Dendritic cell treated with granulocyte-macrophage colony-stimulating factor and Interleukin-4, amounts not matched to agents 40 ng/mL and 50 ng/mL, for 4 days (primary cell): ENCODE measurements at regions not wholly inside any gene's neighbourhood (a gene's known extent, or its start where the extent isn't known, plus 50 kb on each side); places are given as distances from the start of the nearest gene placed in this dataset.

Experiments
- H3K27ac Mint-ChIP-seq: one replicate; pipeline ENCODE4 v1.8.0; 2022; ENCODE audit warnings: mild to moderate bottlenecking, mixed read lengths
- H3K27me3 Mint-ChIP-seq: one replicate; pipeline ENCODE4 v1.8.0; 2022; ENCODE audit warnings: mild to moderate bottlenecking, mixed read lengths
- H3K36me3 Mint-ChIP-seq: one replicate; pipeline ENCODE4 v1.8.0; 2022; ENCODE audit warnings: low read depth, mixed read lengths
- H3K4me1 Mint-ChIP-seq: one replicate; pipeline ENCODE4 v1.8.0; 2022; ENCODE audit warnings: low read depth, mixed read lengths
- H3K4me3 Mint-ChIP-seq: one replicate; pipeline ENCODE4 v1.8.0; 2022; ENCODE audit warnings: mild to moderate bottlenecking, moderate library complexity, mixed read lengths
- H3K9me3 Mint-ChIP-seq: one replicate; pipeline ENCODE4 v1.8.0; 2022; ENCODE audit warnings: mixed read lengths
- intact Hi-C: fragments of 100-400 bp; cut with micrococcal nuclease; formaldehyde crosslinking; loops from one replicate; pipeline ENCODE4 v1.15.0; 2022

DNA sequence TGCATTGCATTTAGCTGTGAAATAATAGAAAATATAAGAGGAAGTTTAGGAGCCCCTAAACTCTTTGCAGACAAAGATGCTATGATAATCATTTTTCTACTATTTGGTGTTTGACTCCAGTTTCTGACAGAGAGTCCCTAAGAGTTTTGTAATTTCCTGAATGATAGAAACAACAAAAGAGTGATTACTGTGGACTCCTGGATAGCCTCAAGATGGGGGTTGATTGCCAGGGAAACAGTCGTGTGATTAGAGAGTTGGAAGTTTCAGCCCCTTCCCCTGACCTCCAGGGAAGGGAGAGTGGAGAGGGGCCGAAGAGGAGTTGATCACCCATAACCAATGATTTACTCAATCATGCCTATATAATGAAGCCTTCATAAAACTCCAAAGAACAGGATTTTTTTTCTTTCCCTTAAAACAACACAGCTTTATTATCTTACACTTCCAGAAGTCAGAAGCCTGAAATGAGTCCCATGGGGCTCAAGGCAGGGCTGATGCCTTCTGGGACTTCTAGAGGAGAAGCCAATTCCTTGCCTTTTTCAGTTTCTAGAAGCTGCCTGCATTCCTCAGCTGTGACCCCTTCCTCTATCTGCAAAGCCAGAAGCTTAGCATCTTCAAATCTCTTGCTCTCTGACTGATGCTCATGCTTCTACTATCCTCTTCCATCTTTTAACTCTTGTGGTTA, 292.3 kb upstream of the ZPLD1 start:
- no peak overlapping the region for H3K4me3 Mint-ChIP-seq
- H3K4me1 Mint-ChIP-seq, result peaks cover 18% of the 10 kb centered on the region
- peaks cover 2% of the 10 kb centered on the region for H3K27me3 Mint-ChIP-seq
- intact Hi-C loops, result no loop called here
- H3K27ac Mint-ChIP-seq, result no peak overlapping the region
- H3K36me3 Mint-ChIP-seq, result no peaks in the 10 kb centered on the region
- H3K9me3 Mint-ChIP-seq, result no peaks in the 10 kb centered on the region

DNA sequence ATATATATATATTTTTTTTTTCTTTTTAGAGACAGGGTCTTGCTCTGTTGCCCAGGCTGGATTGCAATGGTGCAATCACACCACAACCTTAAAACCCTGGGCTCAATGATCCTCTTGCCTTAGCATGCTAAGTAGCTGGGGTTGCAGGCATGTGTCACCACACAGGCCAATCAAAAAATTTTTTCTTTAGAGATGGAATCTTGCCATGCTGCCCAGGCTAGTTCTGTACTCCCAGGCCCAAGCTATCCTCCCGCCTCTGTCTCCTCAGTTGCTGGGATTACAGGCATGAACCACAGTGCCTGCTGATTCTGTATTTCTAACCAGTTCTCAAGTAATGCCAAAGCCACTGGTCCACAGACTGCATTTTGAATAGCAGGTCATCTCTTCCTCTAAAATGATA, 291.3 kb upstream of the ZPLD1 start:
- intact Hi-C loops, result no loop called here
- H3K36me3 Mint-ChIP-seq, result no peaks in the 10 kb centered on the region
- H3K27ac Mint-ChIP-seq, result no peak overlapping the region
- no peak overlapping the region for H3K4me3 Mint-ChIP-seq
- peaks cover 2% of the 10 kb centered on the region for H3K27me3 Mint-ChIP-seq
- no peaks in the 10 kb centered on the region for H3K9me3 Mint-ChIP-seq
- H3K4me1 Mint-ChIP-seq, result peaks cover 18% of the 10 kb centered on the region

DNA sequence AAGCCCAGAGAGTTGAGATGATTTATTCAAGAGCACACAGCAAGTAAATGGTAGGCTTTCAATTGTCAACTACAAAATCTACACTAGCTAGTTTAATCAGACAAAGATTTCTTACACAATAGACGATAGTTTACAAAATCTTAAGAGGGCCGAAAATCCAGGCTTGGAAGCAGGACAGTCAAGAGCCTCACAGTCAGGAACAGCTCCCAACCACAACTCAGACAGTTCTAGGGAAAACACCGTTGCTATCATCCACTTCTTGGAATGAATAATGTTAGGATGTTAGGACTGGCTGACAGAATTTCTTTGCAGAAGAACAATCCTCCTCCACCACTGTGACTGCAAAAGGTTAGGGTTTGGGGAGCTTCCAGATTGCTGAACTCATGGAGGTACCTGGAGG, 290.8 kb upstream of the ZPLD1 start:
- Mint-ChIP-seq H3K27me3 (peaks cover 2% of the 10 kb centered on the region), H3K9me3 (no peaks in the 10 kb centered on the region), H3K27ac (no peak overlapping the region), H3K4me1 (peaks cover 18% of the 10 kb centered on the region), H3K36me3 (no peaks in the 10 kb centered on the region), H3K4me3 (no peak overlapping the region)
- intact Hi-C loops, result no loop called here

DNA sequence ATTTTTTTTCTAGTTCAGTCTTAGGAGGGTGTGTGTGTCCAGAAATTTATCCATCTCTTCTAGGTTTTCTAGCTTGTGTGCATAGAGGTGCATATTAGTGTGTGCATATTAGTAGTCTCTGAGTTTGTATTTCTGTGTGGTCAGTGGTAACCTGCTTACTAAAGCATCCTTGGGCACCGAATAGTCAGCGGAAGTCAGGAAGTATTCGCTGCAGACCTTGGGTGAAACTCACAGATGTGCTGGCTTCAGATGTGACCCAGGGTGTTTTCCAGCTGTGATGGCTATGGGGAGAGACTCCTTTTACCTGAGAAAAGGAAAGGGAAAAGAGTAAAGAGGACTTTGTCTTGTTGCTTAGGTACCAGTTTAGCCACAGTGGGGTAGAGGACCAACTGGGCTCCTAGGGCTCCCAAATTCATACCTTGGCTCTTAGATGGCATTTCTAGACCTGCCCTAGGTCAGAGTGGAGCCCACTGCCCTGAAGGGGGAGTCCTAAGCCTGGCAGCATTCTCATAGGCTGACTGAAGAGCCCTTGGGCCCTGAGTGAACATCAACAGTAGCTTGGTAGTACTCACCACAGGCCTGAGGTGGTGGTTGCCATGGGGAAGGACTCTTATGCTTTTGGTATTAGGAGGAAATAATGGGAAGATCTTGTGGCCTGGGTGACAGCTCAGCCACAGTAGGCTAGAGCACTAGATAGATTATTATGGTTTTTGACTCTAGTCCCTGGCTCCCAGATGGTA, 286.0 kb upstream of the ZPLD1 start:
- Mint-ChIP-seq H3K4me3 (no peak overlapping the region), H3K4me1 (no peaks in the 10 kb centered on the region), H3K36me3 (peaks cover 6% of the 10 kb centered on the region), H3K9me3 (peaks cover 39% of the 10 kb centered on the region), H3K27me3 (no peaks in the 10 kb centered on the region), H3K27ac (no peak overlapping the region)
- intact Hi-C loops, result no loop called here

DNA sequence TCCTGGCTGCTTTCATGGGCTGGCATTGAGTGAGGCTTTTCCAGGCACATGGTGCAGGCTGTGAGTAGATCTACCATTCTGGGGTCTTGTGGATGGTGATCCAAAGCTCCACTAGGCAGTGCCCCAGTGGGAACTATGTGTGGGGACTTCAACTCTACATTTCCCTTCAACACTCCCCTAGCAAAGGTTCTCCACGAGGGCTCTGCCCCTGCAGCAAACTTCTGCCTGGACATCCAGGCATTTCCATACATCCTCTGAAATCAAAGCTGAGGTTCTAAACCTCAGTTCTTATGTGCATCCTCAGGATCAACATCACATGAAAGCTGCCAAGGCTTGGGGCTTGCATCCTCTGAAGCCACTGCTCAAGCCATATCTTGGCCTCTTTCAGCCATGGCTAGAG, 282.9 kb upstream of the ZPLD1 start:
- Mint-ChIP-seq H3K36me3 (peaks cover 6% of the 10 kb centered on the region), H3K4me1 (no peaks in the 10 kb centered on the region), H3K27me3 (no peaks in the 10 kb centered on the region), H3K27ac (no peak overlapping the region), H3K4me3 (no peak overlapping the region), H3K9me3 (peaks cover 39% of the 10 kb centered on the region)
- intact Hi-C loops, result no loop called here

DNA sequence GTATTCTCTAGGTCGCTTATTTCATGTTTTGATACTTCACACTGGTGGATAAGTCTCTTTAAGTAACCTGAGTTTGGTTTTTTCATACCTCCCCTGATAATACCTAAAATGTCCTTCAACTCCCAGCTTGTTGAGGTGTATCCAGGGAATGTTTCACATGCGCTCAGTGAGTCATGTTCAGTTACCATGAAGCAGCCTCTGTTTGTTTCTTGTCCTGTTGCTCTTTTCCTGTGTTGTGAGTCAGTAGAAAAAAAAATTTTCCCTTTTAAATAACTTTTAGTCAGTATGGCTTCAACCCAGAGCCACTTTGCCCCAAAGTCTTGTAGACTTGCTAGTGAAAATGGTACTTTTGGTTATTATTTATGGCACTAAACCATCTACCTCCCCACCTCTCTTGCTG, 278.4 kb upstream of the ZPLD1 start:
- Mint-ChIP-seq H3K27me3 (no peaks in the 10 kb centered on the region), H3K36me3 (peaks cover 3% of the 10 kb centered on the region), H3K27ac (no peak overlapping the region), H3K4me3 (no peak overlapping the region), H3K4me1 (no peaks in the 10 kb centered on the region), H3K9me3 (peaks cover 18% of the 10 kb centered on the region)
- intact Hi-C loops, result no loop called here

DNA sequence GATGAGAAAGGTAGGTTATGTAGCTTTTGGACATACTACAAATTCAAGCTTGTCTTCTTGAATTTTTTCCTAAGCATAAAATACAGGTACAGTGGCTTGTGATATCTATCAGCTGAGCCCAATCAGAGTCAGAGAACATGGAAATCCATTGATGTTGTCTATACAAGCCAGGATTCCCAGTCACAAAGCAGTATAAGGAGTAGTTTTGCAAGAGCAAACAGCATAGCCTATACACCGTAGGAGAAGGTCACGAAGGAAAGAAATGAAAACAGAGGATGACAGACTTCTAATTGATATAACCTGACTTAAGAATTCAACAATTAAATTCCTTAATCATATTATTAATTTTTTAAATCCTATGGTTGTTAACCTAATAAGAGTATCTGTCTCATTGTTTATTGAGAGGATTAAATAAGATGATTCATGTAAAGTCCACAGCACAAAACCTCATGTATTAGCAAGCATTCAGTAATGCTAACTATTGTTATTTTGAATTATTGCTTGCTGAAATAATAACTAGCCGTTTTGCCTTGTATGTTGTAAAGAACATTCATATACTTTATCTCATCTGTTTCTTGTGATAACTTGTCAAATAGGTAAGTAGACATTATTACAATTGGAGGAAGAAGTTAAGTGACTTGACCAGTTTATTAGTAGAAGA, 276.6 kb upstream of the ZPLD1 start:
- intact Hi-C loops, result no loop called here
- no peak overlapping the region for H3K27ac Mint-ChIP-seq
- no peaks in the 10 kb centered on the region for H3K9me3 Mint-ChIP-seq
- H3K4me3 Mint-ChIP-seq, result no peak overlapping the region
- H3K36me3 Mint-ChIP-seq, result no peaks in the 10 kb centered on the region
- H3K27me3 Mint-ChIP-seq, result no peaks in the 10 kb centered on the region
- H3K4me1 Mint-ChIP-seq, result no peaks in the 10 kb centered on the region

DNA sequence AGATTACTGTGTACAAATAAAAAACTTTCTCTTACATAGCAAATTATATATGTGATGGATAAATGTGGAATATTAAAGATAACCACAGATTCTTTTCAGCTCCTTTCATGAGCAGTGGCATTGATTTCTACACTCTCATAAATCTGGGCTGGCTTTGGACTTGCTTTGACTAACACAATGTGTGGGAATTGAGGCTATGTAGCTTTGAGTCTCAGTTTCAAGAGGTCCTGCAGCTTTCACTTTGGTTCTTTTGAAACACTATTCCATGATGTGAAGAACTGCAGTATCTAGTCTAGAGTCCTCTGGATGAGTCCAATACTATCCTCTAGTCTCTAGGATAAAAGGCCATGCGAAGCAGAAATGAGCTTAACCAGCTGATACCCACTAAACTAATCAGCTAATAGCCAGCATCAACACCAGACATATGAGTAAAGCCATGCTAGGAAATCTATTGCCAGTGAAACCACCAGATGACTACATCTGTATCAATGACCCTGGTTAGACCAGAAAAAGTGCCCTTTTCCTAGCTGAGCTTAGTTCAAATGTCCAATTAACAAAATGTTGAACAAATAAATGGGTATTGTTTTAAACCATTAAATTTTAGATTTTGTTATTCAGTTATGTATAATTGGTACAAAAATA, 274.9 kb upstream of the ZPLD1 start:
- intact Hi-C loops, result no loop called here
- Mint-ChIP-seq H3K27ac (no peak overlapping the region), H3K36me3 (no peaks in the 10 kb centered on the region), H3K4me1 (no peaks in the 10 kb centered on the region), H3K4me3 (no peak overlapping the region), H3K27me3 (no peaks in the 10 kb centered on the region), H3K9me3 (no peaks in the 10 kb centered on the region)

DNA sequence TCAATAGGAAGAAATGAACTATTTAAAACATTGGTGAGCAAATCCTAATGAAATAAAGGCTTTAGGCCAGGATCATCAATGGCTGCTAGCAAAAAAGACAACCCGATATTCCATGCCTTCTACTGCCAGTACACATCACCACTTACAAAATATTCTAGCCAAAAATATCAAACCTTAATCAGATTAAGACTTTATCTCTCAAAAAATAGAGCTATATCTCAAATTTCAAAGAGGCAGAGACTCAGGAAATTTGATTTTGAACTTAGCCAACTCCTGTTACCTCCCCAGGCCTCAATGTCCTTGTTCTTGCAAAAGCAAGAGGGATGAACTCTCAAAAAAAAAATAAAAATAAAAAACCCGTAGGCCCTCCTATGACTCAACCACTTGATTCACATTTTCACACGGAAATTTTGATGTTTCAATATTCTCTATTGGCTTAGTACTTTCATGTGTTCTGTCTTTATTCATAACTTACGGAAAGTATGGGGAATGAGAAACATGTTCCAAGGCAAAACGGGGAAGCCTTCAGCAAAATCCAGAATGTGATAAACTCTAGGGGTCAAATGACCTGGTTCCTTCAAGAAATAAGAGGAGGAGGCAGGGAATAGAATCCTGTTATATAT, 273.3 kb upstream of the ZPLD1 start:
- no peak overlapping the region for H3K27ac Mint-ChIP-seq

DNA sequence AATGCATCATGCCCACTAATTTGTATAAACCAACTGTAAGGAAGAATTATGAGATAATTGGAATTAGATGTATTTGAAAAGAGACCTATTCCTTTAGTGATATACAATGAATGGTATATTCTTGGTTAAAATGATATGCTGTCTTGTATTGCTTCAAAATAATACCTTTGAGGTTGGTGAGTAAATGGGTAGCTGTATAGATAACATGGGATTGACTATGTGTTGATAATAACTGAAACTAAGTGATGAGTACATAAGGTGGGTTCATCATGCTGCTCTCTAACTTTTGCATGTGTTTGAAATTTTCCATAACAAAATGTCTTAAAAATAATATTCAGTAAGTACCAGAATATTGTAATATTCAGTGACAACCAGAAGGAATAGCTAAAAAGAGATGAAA, 272.6 kb upstream of the ZPLD1 start:
- intact Hi-C loops, result no loop called here
- Mint-ChIP-seq H3K9me3 (no peaks in the 10 kb centered on the region), H3K4me1 (no peaks in the 10 kb centered on the region), H3K27ac (no peak overlapping the region), H3K27me3 (no peaks in the 10 kb centered on the region), H3K4me3 (no peak overlapping the region), H3K36me3 (no peaks in the 10 kb centered on the region)

More for the DNA sequence above, 273.3 kb upstream of the ZPLD1 start:
- Mint-ChIP-seq H3K4me1 (no peaks in the 10 kb centered on the region), H3K9me3 (no peaks in the 10 kb centered on the region), H3K27me3 (no peaks in the 10 kb centered on the region), H3K4me3 (no peak overlapping the region), H3K36me3 (no peaks in the 10 kb centered on the region)
- intact Hi-C loops, result no loop called here

DNA sequence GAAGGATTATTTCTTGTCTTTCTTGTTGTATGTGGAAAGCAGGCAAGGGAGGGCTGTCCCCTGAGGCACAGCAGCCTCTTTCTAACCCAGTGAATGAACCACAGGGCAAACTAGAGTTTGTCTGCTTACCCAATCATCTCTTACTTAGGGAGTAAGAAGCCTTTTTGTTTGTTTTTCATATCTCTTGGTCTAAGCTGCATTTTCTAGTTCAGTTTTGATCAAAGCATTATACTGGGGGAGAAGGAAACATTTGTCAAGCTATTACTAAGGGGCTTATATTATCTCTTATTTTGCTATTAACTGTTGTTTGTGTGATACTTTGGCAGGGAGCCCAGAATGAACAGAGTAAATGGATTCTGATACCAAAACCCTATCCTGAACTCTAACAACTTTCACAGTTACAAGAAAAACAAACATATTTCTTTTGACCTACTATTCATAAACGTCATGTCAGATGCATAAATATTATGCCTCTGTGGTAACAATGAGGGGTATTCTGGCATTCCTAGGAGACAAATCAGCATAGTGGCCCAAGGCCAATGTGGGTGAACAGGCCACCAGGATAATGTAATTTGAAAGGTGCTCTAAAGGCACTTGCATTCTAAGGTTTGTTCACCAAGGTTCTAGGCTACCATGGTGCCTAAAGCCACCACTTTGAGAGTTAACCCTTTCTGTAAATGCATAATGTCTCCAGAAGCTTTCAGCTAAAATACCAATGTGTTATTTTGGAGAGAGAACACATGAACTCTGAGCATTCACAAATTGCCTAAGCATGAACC, 271.6 kb upstream of the ZPLD1 start:
- intact Hi-C loops, result no loop called here
- H3K27ac Mint-ChIP-seq, result no peak overlapping the region
- H3K4me1 Mint-ChIP-seq, result no peaks in the 10 kb centered on the region
- no peaks in the 10 kb centered on the region for H3K27me3 Mint-ChIP-seq
- H3K4me3 Mint-ChIP-seq, result no peak overlapping the region
- H3K36me3 Mint-ChIP-seq, result no peaks in the 10 kb centered on the region
- H3K9me3 Mint-ChIP-seq, result no peaks in the 10 kb centered on the region

DNA sequence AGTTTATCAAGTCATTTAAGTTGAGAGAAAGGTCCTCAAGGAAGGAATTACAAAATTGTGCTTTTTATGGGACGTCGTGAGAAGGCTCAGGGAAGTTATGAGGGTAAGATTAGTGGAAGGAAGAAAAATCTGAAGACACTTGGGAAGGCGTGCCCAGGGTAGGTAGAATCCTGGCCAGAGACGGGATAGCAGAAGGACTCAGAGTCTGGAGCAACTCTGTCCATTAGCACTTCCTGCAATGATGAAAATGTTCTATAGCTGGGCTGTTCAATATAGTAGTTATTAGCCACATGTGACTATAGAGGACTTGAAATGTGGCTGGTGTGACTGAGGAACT, 271.0 kb upstream of the ZPLD1 start:
- H3K4me1 Mint-ChIP-seq, result no peaks in the 10 kb centered on the region
- no peaks in the 10 kb centered on the region for H3K27me3 Mint-ChIP-seq
- H3K36me3 Mint-ChIP-seq, result no peaks in the 10 kb centered on the region
- H3K4me3 Mint-ChIP-seq, result no peak overlapping the region
- H3K27ac Mint-ChIP-seq, result no peak overlapping the region
- no peaks in the 10 kb centered on the region for H3K9me3 Mint-ChIP-seq
- intact Hi-C loops, result no loop called here

DNA sequence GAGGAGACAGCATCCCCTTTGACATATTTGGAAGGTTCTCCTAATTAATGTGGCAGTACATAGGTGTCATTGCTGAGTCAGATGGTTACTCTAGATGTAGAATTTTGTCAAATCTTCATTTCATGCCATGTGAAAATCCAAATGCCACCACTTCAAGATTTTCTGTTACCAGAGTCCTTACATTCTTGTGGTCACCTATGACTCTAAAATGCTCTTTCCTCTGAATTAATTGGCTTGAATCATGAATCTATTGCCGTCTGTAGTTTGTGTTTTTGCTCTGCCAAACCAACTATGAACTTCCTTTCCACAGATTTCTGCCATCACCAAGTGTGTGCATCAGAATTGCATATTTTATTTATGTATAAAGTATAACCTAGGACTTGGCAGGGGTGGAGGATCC, 269.4 kb upstream of the ZPLD1 start:
- H3K9me3 Mint-ChIP-seq, result no peaks in the 10 kb centered on the region
- no peaks in the 10 kb centered on the region for H3K36me3 Mint-ChIP-seq
- no peak overlapping the region for H3K27ac Mint-ChIP-seq
- no peaks in the 10 kb centered on the region for H3K27me3 Mint-ChIP-seq
- H3K4me1 Mint-ChIP-seq, result no peaks in the 10 kb centered on the region
- no peak overlapping the region for H3K4me3 Mint-ChIP-seq
- intact Hi-C loops, result no loop called here
